Endodermal cell (in vitro differentiated cells): ENCODE measurements at regions not wholly inside any gene's neighbourhood (a gene's known extent, or its start where the extent isn't known, plus 50 kb on each side); places are given as distances from the start of the nearest gene placed in this dataset.

Source experiments
- DNase-seq: peaks from one replicate; pipeline ENCODE4 v3.0.0-alpha.2; 2017
- H3K27ac ChIP-seq: 2 replicates; pipeline ENCODE4 v1.5.1; 2013; ENCODE audit warnings: mild to moderate bottlenecking, low read depth, low read length, moderate library complexity
- H3K27me3 ChIP-seq: 2 replicates; pipeline ENCODE4 v1.6.1; 2013; ENCODE audit warnings: mild to moderate bottlenecking, low read length, moderate library complexity; ENCODE audit not compliant: insufficient read depth, control insufficient read depth, poor library complexity, severe bottlenecking
- H3K36me3 ChIP-seq: 2 replicates; pipeline ENCODE4 v1.7.0; 2013; ENCODE audit warnings: mild to moderate bottlenecking, low read length, moderate library complexity; ENCODE audit not compliant: control insufficient read depth, insufficient read depth
- H3K4me1 ChIP-seq: one replicate; pipeline ENCODE4 v1.7.0; 2013; ENCODE audit warnings: low read length; ENCODE audit not compliant: control insufficient read depth, insufficient read depth
- H3K4me3 ChIP-seq: 2 replicates; pipeline ENCODE4 v1.5.1; 2013; ENCODE audit warnings: mild to moderate bottlenecking, low read length, moderate library complexity
- H3K9ac ChIP-seq: 2 replicates; pipeline ENCODE4 v1.6.1; 2013; ENCODE audit warnings: mild to moderate bottlenecking, low read length, moderate library complexity; ENCODE audit not compliant: poor library complexity, severe bottlenecking; ENCODE audit errors: extremely low read depth
- H3K9me3 ChIP-seq: 2 replicates; pipeline ENCODE4 v1.6.1; 2013; ENCODE audit warnings: mild to moderate bottlenecking, low read length, moderate library complexity; ENCODE audit not compliant: control insufficient read depth
- H3K27ac Mint-ChIP-seq: 2 replicates; pipeline ENCODE4 v1.8.0; 2020; ENCODE audit warnings: mixed read lengths
- H3K27me3 Mint-ChIP-seq: 2 replicates; pipeline ENCODE4 v1.8.0; 2021; ENCODE audit warnings: mild to moderate bottlenecking, mixed read lengths; ENCODE audit not compliant: insufficient read depth
- H3K36me3 Mint-ChIP-seq: 2 replicates; pipeline ENCODE4 v1.8.0; 2020; ENCODE audit warnings: low read depth, mixed read lengths
- H3K4me1 Mint-ChIP-seq: 2 replicates; pipeline ENCODE4 v1.8.0; 2020; ENCODE audit warnings: mixed read lengths
- H3K4me3 Mint-ChIP-seq: 2 replicates; pipeline ENCODE4 v1.8.0; 2020; ENCODE audit warnings: mild to moderate bottlenecking, moderate library complexity, mixed read lengths
- H3K9me3 Mint-ChIP-seq: 2 replicates; pipeline ENCODE4 v1.8.0; 2020; ENCODE audit warnings: mild to moderate bottlenecking, mixed read lengths
- WGBS, 2 experiments: methylation state at CpG; one replicate each; pipeline versions ENCODE4 v1.1.5 to v1.1.7; 2013; ENCODE audit warnings: missing lambda C conversion rate in 2 of 2, mixed read lengths in 1 of 2; ENCODE audit not compliant: insufficient coverage in 1 of 2, insufficient read length in 1 of 2; 5-methylcytosine and 5-hydroxymethylcytosine counted together
- TF ChIP-seq, protein P1 (sequence below): fragments of 200-600 bp; sonication (generic); conservative IDR thresholded peaks from 2 replicates; pipeline ENCODE4 v1.5.0; 2021; ENCODE audit warnings: antibody characterized with exemption, mild to moderate bottlenecking

DNA sequence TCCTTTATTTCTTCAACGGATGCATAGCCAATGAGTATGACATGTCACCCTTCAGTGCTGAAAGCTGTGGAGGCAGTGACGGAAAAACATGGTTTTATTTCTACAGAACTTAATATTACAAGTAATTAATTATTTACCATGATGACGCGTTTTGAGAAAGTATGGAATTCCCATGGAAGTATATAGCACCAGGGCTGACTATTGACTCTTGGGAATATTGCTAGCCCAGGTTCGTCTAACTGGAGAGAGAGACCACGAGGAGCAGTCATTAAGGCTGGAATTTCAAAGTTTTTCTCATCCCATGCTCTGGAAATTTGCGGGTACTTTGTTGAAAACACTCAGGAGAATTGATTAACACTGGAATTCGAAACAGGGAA lies 155.2 kb upstream of the PRSS16 start:
- H3K9ac ChIP-seq: peak overlapping the region; percentile 28

DNA sequence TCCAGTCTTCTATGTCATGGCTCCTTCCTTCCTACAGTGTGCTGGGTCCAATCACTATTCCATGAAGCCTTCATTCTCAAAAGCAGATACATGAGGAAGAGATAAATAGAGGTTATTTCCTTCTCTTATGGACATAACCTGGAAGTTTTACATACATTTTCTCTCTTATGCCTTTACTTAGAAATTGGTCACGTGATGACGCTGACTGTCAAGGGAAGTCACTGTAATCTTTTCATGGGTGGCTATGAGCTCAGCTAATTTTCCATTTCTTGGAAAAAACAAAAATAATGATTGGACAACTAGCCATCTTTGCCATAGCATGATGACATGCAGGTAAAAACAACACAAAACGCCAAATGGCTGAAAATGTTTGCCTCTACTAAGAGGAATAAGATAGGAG lies 151.6 kb upstream of the PRSS16 start:
- Histone ChIP-seq H3K9me3 (no peaks in the 10 kb centered on the region), H3K4me3 (no peak overlapping the region), H3K36me3 (no peaks in the 10 kb centered on the region), H3K9ac (no peak overlapping the region), H3K4me1 (no peaks in the 10 kb centered on the region), H3K27ac (no peak overlapping the region), H3K27me3 (peaks cover 30% of the 10 kb centered on the region)
- no peak for DNase-seq
- H3K9me3 Mint-ChIP-seq: no peaks in the 10 kb centered on the region
- peak overlapping the region; percentile 74 for H3K4me3 Mint-ChIP-seq
- H3K36me3 Mint-ChIP-seq: no peaks in the 10 kb centered on the region
- peaks cover 31% of the 10 kb centered on the region for H3K27me3 Mint-ChIP-seq
- 95 to 96% methylated on average over 3 of the region's 3 CpGs for WGBS, 2 experiments
- peaks cover 4% of the 10 kb centered on the region for H3K4me1 Mint-ChIP-seq
- no peak overlapping the region for H3K27ac Mint-ChIP-seq
- TF ChIP-seq, protein P1, sequence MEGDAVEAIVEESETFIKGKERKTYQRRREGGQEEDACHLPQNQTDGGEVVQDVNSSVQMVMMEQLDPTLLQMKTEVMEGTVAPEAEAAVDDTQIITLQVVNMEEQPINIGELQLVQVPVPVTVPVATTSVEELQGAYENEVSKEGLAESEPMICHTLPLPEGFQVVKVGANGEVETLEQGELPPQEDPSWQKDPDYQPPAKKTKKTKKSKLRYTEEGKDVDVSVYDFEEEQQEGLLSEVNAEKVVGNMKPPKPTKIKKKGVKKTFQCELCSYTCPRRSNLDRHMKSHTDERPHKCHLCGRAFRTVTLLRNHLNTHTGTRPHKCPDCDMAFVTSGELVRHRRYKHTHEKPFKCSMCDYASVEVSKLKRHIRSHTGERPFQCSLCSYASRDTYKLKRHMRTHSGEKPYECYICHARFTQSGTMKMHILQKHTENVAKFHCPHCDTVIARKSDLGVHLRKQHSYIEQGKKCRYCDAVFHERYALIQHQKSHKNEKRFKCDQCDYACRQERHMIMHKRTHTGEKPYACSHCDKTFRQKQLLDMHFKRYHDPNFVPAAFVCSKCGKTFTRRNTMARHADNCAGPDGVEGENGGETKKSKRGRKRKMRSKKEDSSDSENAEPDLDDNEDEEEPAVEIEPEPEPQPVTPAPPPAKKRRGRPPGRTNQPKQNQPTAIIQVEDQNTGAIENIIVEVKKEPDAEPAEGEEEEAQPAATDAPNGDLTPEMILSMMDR: no peak

More for the DNA sequence above, 155.2 kb upstream of the PRSS16 start:
- Mint-ChIP-seq H3K4me1 (peaks cover 4% of the 10 kb centered on the region), H3K27ac (no peak overlapping the region), H3K27me3 (peaks cover 30% of the 10 kb centered on the region), H3K4me3 (peak overlapping the region; percentile 83), H3K9me3 (no peaks in the 10 kb centered on the region), H3K36me3 (no peaks in the 10 kb centered on the region)
- no peaks in the 10 kb centered on the region for H3K4me1 ChIP-seq
- TF ChIP-seq, protein P1: no peak
- DNase-seq: no peak
- H3K9me3 ChIP-seq: no peaks in the 10 kb centered on the region
- peak overlapping the region; percentile 85 for H3K4me3 ChIP-seq
- H3K36me3 ChIP-seq: no peaks in the 10 kb centered on the region
- whole genome bisulfite sequencing, 2 experiments: 48 to 49% methylated on average over 7 to 8 of the region's 8 CpGs
- no peak overlapping the region for H3K27ac ChIP-seq
- peaks cover 25% of the 10 kb centered on the region for H3K27me3 ChIP-seq

DNA sequence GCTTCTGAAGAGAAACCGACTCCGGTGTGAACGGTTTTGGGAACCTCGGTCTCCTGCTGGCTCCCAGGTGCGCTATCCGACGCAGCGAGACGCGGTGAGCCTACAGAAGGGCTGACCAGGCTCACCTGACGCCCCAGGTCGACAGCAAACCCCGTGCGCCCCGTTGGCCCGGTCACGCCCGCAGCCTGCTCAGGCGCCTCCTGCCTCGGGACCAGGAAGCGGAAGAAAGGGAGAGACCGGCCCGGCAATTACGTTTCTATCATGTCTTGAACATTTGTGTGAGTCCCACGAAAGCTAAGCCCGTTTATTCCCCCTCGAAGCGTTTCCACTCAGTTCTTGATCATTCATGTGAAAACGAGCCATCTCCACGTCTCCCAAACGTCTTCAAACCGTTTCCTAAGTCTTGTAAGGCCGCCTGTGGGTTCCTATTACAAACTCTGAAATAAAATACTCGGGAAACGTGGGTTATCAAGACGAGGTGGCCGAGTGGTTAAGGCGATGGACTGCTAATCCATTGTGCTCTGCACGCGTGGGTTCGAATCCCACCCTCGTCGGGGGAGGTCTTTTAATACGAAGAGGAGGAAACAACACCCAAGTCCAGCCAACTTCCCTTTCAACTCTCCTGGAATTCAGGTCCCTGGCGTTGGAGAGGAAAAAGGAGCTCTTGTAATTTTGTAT lies 150.5 kb upstream of the PRSS16 start:
- H3K4me1 ChIP-seq: no peaks in the 10 kb centered on the region
- WGBS, 2 experiments: 2 to 4% methylated on average over 26 to 45 of the region's 45 CpGs
- H3K27me3 ChIP-seq: peaks cover 30% of the 10 kb centered on the region
- peak overlapping the region; percentile 82 for H3K4me3 ChIP-seq
- TF ChIP-seq, protein P1: no peak
- H3K4me3 Mint-ChIP-seq: peak overlapping the region; percentile 74
- H3K27me3 Mint-ChIP-seq: peaks cover 27% of the 10 kb centered on the region
- no peaks in the 10 kb centered on the region for H3K9me3 ChIP-seq
- H3K36me3 ChIP-seq: no peaks in the 10 kb centered on the region
- H3K9ac ChIP-seq: no peak overlapping the region
- peaks cover 4% of the 10 kb centered on the region for H3K4me1 Mint-ChIP-seq
- peak overlapping the region; percentile 54 for H3K27ac Mint-ChIP-seq
- H3K9me3 Mint-ChIP-seq: no peaks in the 10 kb centered on the region
- H3K27ac ChIP-seq: no peak overlapping the region
- H3K36me3 Mint-ChIP-seq: no peaks in the 10 kb centered on the region
- peak; percentile 87 for DNase-seq
